ENCODE measurements at regions not wholly inside any gene's neighbourhood (a gene's known extent, or its start where the extent isn't known, plus 50 kb on each side); places are given as distances from the start of the nearest gene placed in this dataset.

DNA sequence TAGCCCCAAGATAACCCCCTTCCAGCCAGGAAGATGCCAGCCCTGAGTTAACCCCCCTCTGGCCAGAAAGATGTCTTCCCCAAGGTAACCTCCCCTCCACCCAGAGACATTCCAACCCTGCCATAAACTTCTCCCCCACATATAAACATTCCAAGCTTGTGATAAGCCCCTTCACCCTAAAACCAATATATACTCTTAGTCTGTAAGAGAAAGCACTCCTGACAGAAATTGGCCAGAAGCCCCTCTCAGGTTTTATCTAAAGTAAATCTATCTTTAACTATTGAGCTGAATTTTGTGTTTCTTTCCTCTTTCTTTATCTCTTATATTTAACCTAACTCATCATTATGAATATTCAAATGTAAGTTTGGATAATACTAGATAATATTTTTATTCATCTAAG is 1775.8 kb upstream of the MIR17HG start:
- Histone ChIP-seq H3K9me3 (ENCODE audit: control extremely low read depth in 1 of 5, control insufficient read depth in 4 of 5, insufficient read depth in 2 of 5, low read depth in 1 of 5, low read length in 4 of 5) (no peaks in the 10 kb centered on the region), H3K4me1 (ENCODE audit: control extremely low read depth in 1 of 4, control insufficient read depth in 4 of 4, insufficient read depth in 4 of 4, low read length in 3 of 4) (no peaks in the 10 kb centered on the region), H3K36me3 (ENCODE audit: control insufficient read depth in 4 of 4, insufficient read depth in 4 of 4, low read length in 3 of 4) (no peaks in the 10 kb centered on the region), H3K4me3 (ENCODE audit: control insufficient read depth in 1 of 7, extremely low read depth in 1 of 7, insufficient read depth in 4 of 7, low read depth in 2 of 7, low read length in 6 of 7) (no peak overlapping the region), H3K27me3 (replicated peaks in 2 of 5; ENCODE audit: control insufficient read depth in 4 of 5, insufficient read depth in 5 of 5, low read length in 4 of 5) (no peaks in the 10 kb centered on the region), H3K27ac (ENCODE audit: insufficient read depth in 1 of 2, low read depth in 1 of 2, low read length in 2 of 2, poor library complexity in 1 of 2, severe bottlenecking in 2 of 2) (no peak overlapping the region)
- CTCF ChIA-PET: no interaction called here
- POLR2A ChIA-PET: no interaction called here
- DNase-seq: no peak

DNA sequence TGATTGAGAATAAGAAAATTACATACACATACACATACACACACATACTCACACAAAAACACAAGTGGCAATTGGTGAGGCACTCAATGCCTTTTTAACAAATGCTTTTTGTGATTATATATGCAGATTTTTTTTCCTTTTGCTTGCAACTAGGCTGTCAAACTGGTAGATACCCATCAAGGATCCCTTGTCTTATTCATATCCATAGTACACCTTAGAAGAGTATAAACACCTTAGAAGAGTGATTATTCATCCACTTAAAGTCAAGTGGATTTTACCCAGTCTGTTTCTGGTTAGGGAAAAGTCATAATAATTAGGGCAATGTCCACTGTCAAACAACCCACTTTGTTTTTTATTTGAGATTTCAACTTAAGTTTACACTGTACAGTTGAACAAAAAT is 1773.4 kb upstream of the MIR17HG start:
- no peak for DNase-seq
- Histone ChIP-seq H3K36me3 (ENCODE audit: control insufficient read depth in 4 of 4, insufficient read depth in 4 of 4, low read length in 3 of 4) (no peaks in the 10 kb centered on the region), H3K9me3 (ENCODE audit: control extremely low read depth in 1 of 5, control insufficient read depth in 4 of 5, insufficient read depth in 2 of 5, low read depth in 1 of 5, low read length in 4 of 5) (no peaks in the 10 kb centered on the region), H3K4me1 (ENCODE audit: control extremely low read depth in 1 of 4, control insufficient read depth in 4 of 4, insufficient read depth in 4 of 4, low read length in 3 of 4) (no peaks in the 10 kb centered on the region), H3K27me3 (replicated peaks in 2 of 5; ENCODE audit: control insufficient read depth in 4 of 5, insufficient read depth in 5 of 5, low read length in 4 of 5) (no peaks in the 10 kb centered on the region), H3K4me3 (ENCODE audit: control insufficient read depth in 1 of 7, extremely low read depth in 1 of 7, insufficient read depth in 4 of 7, low read depth in 2 of 7, low read length in 6 of 7) (no peak overlapping the region), H3K27ac (ENCODE audit: insufficient read depth in 1 of 2, low read depth in 1 of 2, low read length in 2 of 2, poor library complexity in 1 of 2, severe bottlenecking in 2 of 2) (no peak overlapping the region)
- CTCF ChIA-PET: no interaction called here
- POLR2A ChIA-PET: interaction anchor here (0.7 kb wide), 1 partner anchor 293 kb away, joined by 4 read pairs; no protein-coding TSS in a partner anchor

- H3K27ac ChIP-seq (ENCODE audit: insufficient read depth in 1 of 2, low read depth in 1 of 2, low read length in 2 of 2, poor library complexity in 1 of 2, severe bottlenecking in 2 of 2): no peak overlapping the region
- ChIA-PET CTCF (interaction anchor here (1.1 kb wide), 1 partner anchor 10 kb away, joined by 3 read pairs; no protein-coding TSS in a partner anchor), POLR2A (no interaction called here)
- DNase-seq: peak in 1 of 3 donors; percentile 0
- no peaks in the 10 kb centered on the region for H3K9me3 ChIP-seq (ENCODE audit: control extremely low read depth in 1 of 5, control insufficient read depth in 4 of 5, insufficient read depth in 2 of 5, low read depth in 1 of 5, low read length in 4 of 5)
- no peaks in the 10 kb centered on the region for H3K36me3 ChIP-seq (ENCODE audit: control insufficient read depth in 4 of 4, insufficient read depth in 4 of 4, low read length in 3 of 4)
- no peaks in the 10 kb centered on the region for H3K27me3 ChIP-seq (replicated peaks in 2 of 5; ENCODE audit: control insufficient read depth in 4 of 5, insufficient read depth in 5 of 5, low read length in 4 of 5)
- no peaks in the 10 kb centered on the region for H3K4me1 ChIP-seq (ENCODE audit: control extremely low read depth in 1 of 4, control insufficient read depth in 4 of 4, insufficient read depth in 4 of 4, low read length in 3 of 4)
- no peak overlapping the region for H3K4me3 ChIP-seq (ENCODE audit: control insufficient read depth in 1 of 7, extremely low read depth in 1 of 7, insufficient read depth in 4 of 7, low read depth in 2 of 7, low read length in 6 of 7)
Measured at GRCh38 chr13:89577301-89577700, 1770.2 kb upstream of the MIR17HG start.

DNA sequence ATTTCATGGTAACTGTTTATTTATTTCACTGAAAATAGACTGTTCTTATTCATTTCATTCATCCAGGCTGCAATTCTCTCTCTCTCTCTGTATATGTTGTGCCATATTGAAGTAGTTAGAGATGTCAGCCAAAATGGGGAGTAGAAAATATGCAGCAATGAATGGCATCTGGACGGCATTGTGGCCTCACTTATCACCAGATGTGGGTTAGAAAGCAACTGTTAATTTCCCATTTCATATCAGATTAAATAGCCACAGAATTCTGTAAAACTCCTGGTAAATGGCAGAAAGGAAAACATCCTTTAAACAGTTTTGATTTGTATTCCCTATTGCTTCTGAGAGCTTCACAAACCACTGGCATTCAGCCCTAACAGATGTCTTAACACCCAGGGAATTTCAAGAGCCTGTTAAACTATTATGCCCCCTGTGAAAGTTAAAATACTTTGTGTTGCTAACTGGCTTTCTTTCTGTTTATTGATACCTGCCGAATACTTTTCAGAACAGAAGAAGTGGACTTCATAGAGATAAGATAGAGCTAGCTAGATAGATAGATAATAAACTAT is 1763.3 kb upstream of the MIR17HG start:
- H3K27ac ChIP-seq (ENCODE audit: insufficient read depth in 1 of 2, low read depth in 1 of 2, low read length in 2 of 2, poor library complexity in 1 of 2, severe bottlenecking in 2 of 2): no peak overlapping the region
- ChIA-PET CTCF (no interaction called here), POLR2A (no interaction called here)
- H3K4me1 ChIP-seq (ENCODE audit: control extremely low read depth in 1 of 4, control insufficient read depth in 4 of 4, insufficient read depth in 4 of 4, low read length in 3 of 4): no peaks in the 10 kb centered on the region
- DNase-seq: no peak
- H3K4me3 ChIP-seq (ENCODE audit: control insufficient read depth in 1 of 7, extremely low read depth in 1 of 7, insufficient read depth in 4 of 7, low read depth in 2 of 7, low read length in 6 of 7): no peak overlapping the region
- H3K36me3 ChIP-seq (ENCODE audit: control insufficient read depth in 4 of 4, insufficient read depth in 4 of 4, low read length in 3 of 4): no peaks in the 10 kb centered on the region
- WGBS (ENCODE audit: insufficient coverage): no CpG with 5 or more reads among the region's 2 CpGs
- no peaks in the 10 kb centered on the region for H3K9me3 ChIP-seq (ENCODE audit: control extremely low read depth in 1 of 5, control insufficient read depth in 4 of 5, insufficient read depth in 2 of 5, low read depth in 1 of 5, low read length in 4 of 5)
- no peaks in the 10 kb centered on the region for H3K27me3 ChIP-seq (replicated peaks in 2 of 5; ENCODE audit: control insufficient read depth in 4 of 5, insufficient read depth in 5 of 5, low read length in 4 of 5)

- CTCF ChIA-PET: no interaction called here
- H3K36me3 ChIP-seq (ENCODE audit: control insufficient read depth in 4 of 4, insufficient read depth in 4 of 4, low read length in 3 of 4): no peaks in the 10 kb centered on the region
- DNase-seq: no peak
- H3K27ac ChIP-seq (ENCODE audit: insufficient read depth in 1 of 2, low read depth in 1 of 2, low read length in 2 of 2, poor library complexity in 1 of 2, severe bottlenecking in 2 of 2): no peak overlapping the region
- WGBS (ENCODE audit: insufficient coverage): no CpG with 5 or more reads among the region's 3 CpGs
- peaks cover 0 to 7% (median 5%) of the 10 kb centered on the region in 5 experiments for H3K9me3 ChIP-seq (ENCODE audit: control extremely low read depth in 1 of 5, control insufficient read depth in 4 of 5, insufficient read depth in 2 of 5, low read depth in 1 of 5, low read length in 4 of 5)
- no peak overlapping the region for H3K4me3 ChIP-seq (ENCODE audit: control insufficient read depth in 1 of 7, extremely low read depth in 1 of 7, insufficient read depth in 4 of 7, low read depth in 2 of 7, low read length in 6 of 7)
- H3K27me3 ChIP-seq (replicated peaks in 2 of 5; ENCODE audit: control insufficient read depth in 4 of 5, insufficient read depth in 5 of 5, low read length in 4 of 5): no peaks in the 10 kb centered on the region
- H3K4me1 ChIP-seq (ENCODE audit: control extremely low read depth in 1 of 4, control insufficient read depth in 4 of 4, insufficient read depth in 4 of 4, low read length in 3 of 4): no peaks in the 10 kb centered on the region
- POLR2A ChIA-PET: no interaction called here
Measured at GRCh38 chr13:89602655-89603054, 1744.8 kb upstream of the MIR17HG start.

DNA sequence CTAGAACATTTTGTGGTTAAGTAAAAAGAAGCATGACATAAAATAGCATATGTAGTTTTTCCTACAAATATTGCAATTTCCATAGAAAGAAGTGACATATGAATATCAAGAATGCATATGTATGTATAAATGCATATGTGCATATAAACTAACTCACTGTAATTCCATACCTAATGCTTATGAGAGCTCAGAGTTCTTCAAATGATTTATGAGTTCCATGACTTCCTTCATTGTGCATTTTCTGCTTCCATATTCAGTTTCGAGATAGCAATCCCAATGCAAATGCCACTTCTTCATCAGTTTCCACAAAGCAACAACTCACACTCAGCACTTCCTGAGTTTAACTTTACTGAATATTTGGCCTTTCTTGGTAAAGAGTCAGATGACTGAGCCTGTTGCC is 1744.3 kb upstream of the MIR17HG start:
- peaks cover 0 to 7% (median 5%) of the 10 kb centered on the region in 5 experiments for H3K9me3 ChIP-seq (ENCODE audit: control extremely low read depth in 1 of 5, control insufficient read depth in 4 of 5, insufficient read depth in 2 of 5, low read depth in 1 of 5, low read length in 4 of 5)
- WGBS (ENCODE audit: insufficient coverage): 80% methylated on average over 1 of the region's 1 CpG
- H3K27me3 ChIP-seq (replicated peaks in 2 of 5; ENCODE audit: control insufficient read depth in 4 of 5, insufficient read depth in 5 of 5, low read length in 4 of 5): no peaks in the 10 kb centered on the region
- no peaks in the 10 kb centered on the region for H3K36me3 ChIP-seq (ENCODE audit: control insufficient read depth in 4 of 4, insufficient read depth in 4 of 4, low read length in 3 of 4)
- no peaks in the 10 kb centered on the region for H3K4me1 ChIP-seq (ENCODE audit: control extremely low read depth in 1 of 4, control insufficient read depth in 4 of 4, insufficient read depth in 4 of 4, low read length in 3 of 4)
- no peak for DNase-seq
- CTCF ChIA-PET: no interaction called here
- no peak overlapping the region for H3K27ac ChIP-seq (ENCODE audit: insufficient read depth in 1 of 2, low read depth in 1 of 2, low read length in 2 of 2, poor library complexity in 1 of 2, severe bottlenecking in 2 of 2)
- no peak overlapping the region for H3K4me3 ChIP-seq (ENCODE audit: control insufficient read depth in 1 of 7, extremely low read depth in 1 of 7, insufficient read depth in 4 of 7, low read depth in 2 of 7, low read length in 6 of 7)
- POLR2A ChIA-PET: no interaction called here

DNA sequence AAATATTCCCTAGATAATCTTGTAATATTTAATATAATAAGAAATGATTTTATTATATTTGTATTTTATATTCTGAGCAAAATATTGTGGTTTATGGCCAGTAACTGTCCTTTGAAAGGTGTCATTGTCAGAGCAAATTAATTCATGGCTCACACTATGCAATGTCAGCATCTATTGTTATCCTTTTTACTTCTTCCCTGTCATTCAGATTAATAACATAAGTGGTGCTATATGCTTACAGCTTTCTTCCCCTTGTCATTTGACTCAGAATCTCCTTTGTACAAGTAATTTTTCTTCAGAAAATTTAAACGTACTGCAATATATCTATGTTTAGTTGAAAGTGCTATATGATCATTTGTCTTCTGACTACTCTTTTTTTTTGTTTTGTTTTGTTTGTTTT is 1738.2 kb upstream of the MIR17HG start:
- no peak overlapping the region for H3K4me3 ChIP-seq (ENCODE audit: control insufficient read depth in 1 of 7, extremely low read depth in 1 of 7, insufficient read depth in 4 of 7, low read depth in 2 of 7, low read length in 6 of 7)
- H3K27ac ChIP-seq (ENCODE audit: insufficient read depth in 1 of 2, low read depth in 1 of 2, low read length in 2 of 2, poor library complexity in 1 of 2, severe bottlenecking in 2 of 2): no peak overlapping the region
- no peaks in the 10 kb centered on the region for H3K27me3 ChIP-seq (replicated peaks in 2 of 5; ENCODE audit: control insufficient read depth in 4 of 5, insufficient read depth in 5 of 5, low read length in 4 of 5)
- no CpG with 5 or more reads among the region's 1 CpG for WGBS (ENCODE audit: insufficient coverage)
- ChIA-PET POLR2A (no interaction called here), CTCF (interaction anchor here (0.7 kb wide), 1 partner anchor 797 kb away, joined by 3 read pairs; no protein-coding TSS in a partner anchor)
- DNase-seq: no peak
- H3K4me1 ChIP-seq (ENCODE audit: control extremely low read depth in 1 of 4, control insufficient read depth in 4 of 4, insufficient read depth in 4 of 4, low read length in 3 of 4): peaks cover 0 to 12% (median 5%) of the 10 kb centered on the region in 4 experiments
- no peaks in the 10 kb centered on the region for H3K36me3 ChIP-seq (ENCODE audit: control insufficient read depth in 4 of 4, insufficient read depth in 4 of 4, low read length in 3 of 4)
- peaks cover 0 to 7% (median 5%) of the 10 kb centered on the region in 5 experiments for H3K9me3 ChIP-seq (ENCODE audit: control extremely low read depth in 1 of 5, control insufficient read depth in 4 of 5, insufficient read depth in 2 of 5, low read depth in 1 of 5, low read length in 4 of 5)
